PC-9 (cell line): ENCODE measurements at regions not wholly inside any gene's neighbourhood (a gene's known extent, or its start where the extent isn't known, plus 50 kb on each side); places are given as distances from the start of the nearest gene placed in this dataset.
"Not testable (repeated sequence)": the region's sequence is repeated elsewhere in the genome, so short reads cannot be mapped to it uniquely, and the experiment has no call there.

Source experiments
- BruUV-seq: library from RNA; stranded (reverse); fragments of 400-500 nt; replicated peaks from 2 replicates; lab custom pipeline; 2021; lab: Mats Ljungman, UMichigan
- CTCF ChIA-PET: fragments of 300-600 bp; sonication (Branson Sonifier 250); formaldehyde crosslinking; loops from one replicate; lab custom pipeline; 2022; ENCODE audit warnings: antibody characterized with exemption; lab: Charles Lee
- POLR2A ChIA-PET: fragments of 300-600 bp; sonication (Branson Sonifier 250); formaldehyde crosslinking; loops from one replicate; lab custom pipeline; 2022; ENCODE audit warnings: antibody characterized with exemption; ENCODE audit not compliant: unreplicated experiment; lab: Charles Lee
- DNase-seq, 2 experiments: peaks; one replicate each; pipeline versions ENCODE4 v3.0.0 to v3.0.0-alpha.2; 2015 to 2022; ENCODE audit warnings: mixed read lengths in 1 of 2
- H2AFZ ChIP-seq: fragments of 200-600 bp; sonication (generic); 2 replicates; pipeline ENCODE4 v1.8.1; 2017; ENCODE audit warnings: antibody characterized with exemption
- H3F3A ChIP-seq: fragments of 200-600 bp; sonication (generic); 2 replicates; pipeline ENCODE4 v1.8.1; 2017; ENCODE audit warnings: antibody characterized with exemption, mild to moderate bottlenecking, low read depth; ENCODE audit not compliant: insufficient read depth
- H3K27ac ChIP-seq: fragments of 200-600 bp; sonication (generic); 2 replicates; pipeline ENCODE4 v1.6.1; 2016; ENCODE audit warnings: mixed run types
- H3K27me3 ChIP-seq: fragments of 200-600 bp; sonication (generic); 2 replicates; pipeline ENCODE4 v1.6.1; 2016; ENCODE audit warnings: low read depth, mixed run types; ENCODE audit not compliant: insufficient read depth
- H3K36me3 ChIP-seq: fragments of 200-600 bp; sonication (generic); 2 replicates; pipeline ENCODE4 v1.6.1; 2016; ENCODE audit warnings: low read depth, mixed run types
- H3K4me1 ChIP-seq: fragments of 200-600 bp; sonication (generic); replicated peaks from 2 replicates; pipeline ENCODE4 v1.6.1; 2016; ENCODE audit warnings: mixed run types; ENCODE audit not compliant: insufficient read depth
- H3K4me2 ChIP-seq: fragments of 200-600 bp; sonication (generic); 2 replicates; pipeline ENCODE4 v1.6.1; 2017; ENCODE audit warnings: mixed run types
- H3K4me3 ChIP-seq: fragments of 200-600 bp; sonication (generic); 2 replicates; pipeline ENCODE4 v1.6.1; 2016; ENCODE audit warnings: mixed run types
- H3K79me2 ChIP-seq: fragments of 200-600 bp; sonication (generic); 2 replicates; pipeline ENCODE4 v1.6.1; 2017; ENCODE audit warnings: low read depth, mixed run types
- H3K9me2 ChIP-seq: fragments of 200-600 bp; sonication (generic); 2 replicates; pipeline ENCODE4 v1.8.1; 2017; ENCODE audit warnings: mild to moderate bottlenecking; ENCODE audit not compliant: insufficient read depth
- H3K9me3 ChIP-seq: fragments of 200-600 bp; sonication (generic); 2 replicates; pipeline ENCODE4 v1.8.1; 2016; ENCODE audit warnings: low read depth; ENCODE audit not compliant: insufficient read depth
- H4K20me1 ChIP-seq: fragments of 200-600 bp; sonication (generic); 2 replicates; pipeline ENCODE4 v1.8.1; 2017; ENCODE audit not compliant: insufficient read depth
- CTCF ChIP-seq: fragments of 200-600 bp; sonication (generic); conservative IDR thresholded peaks from 2 replicates; pipeline ENCODE4 v1.6.1; 2017; ENCODE audit warnings: mixed run types, antibody characterized with exemption, mild to moderate bottlenecking, moderate library complexity
- EZH2 ChIP-seq: fragments of 200-600 bp; sonication (generic); IDR thresholded peaks from 2 replicates; pipeline ENCODE4 v1.8.0; 2017; ENCODE audit warnings: antibody characterized with exemption, low read depth
- intact Hi-C: fragments of 100-400 bp; cut with micrococcal nuclease; formaldehyde crosslinking; loops from one replicate; pipeline ENCODE4 v1.10.0; 2022; ENCODE audit not compliant: unreplicated experiment

GRCh38 chr14:95774265-95775160 lies 60.6 kb upstream of the TCL1A start:
- no peaks in the 10 kb centered on the region for H4K20me1 ChIP-seq
- H3K79me2 ChIP-seq, result no peaks in the 10 kb centered on the region
- H3K27ac ChIP-seq, result no peak overlapping the region
- H3K27me3 ChIP-seq, result peaks cover 16% of the 10 kb centered on the region; the same call in 1 of the 2 replicates
- H3K9me2 ChIP-seq, result no peaks in the 10 kb centered on the region
- H3K9me3 ChIP-seq, result no peaks in the 10 kb centered on the region
- CTCF ChIA-PET, result no interaction called here
- H3K4me3 ChIP-seq, result no peak overlapping the region
- no TSS peak for BruUV-seq
- TF ChIP-seq CTCF (peak; percentile 83), EZH2 (no peak)
- intact Hi-C loops, result loop anchor here (1.0 kb wide), 1 partner anchor 213 kb away; no protein-coding TSS in a partner anchor
- H3F3A ChIP-seq, result no peaks in the 10 kb centered on the region
- peak in 1 of 2 experiments; percentile 1 for DNase-seq
- H3K4me2 ChIP-seq, result no peak overlapping the region
- no peak overlapping the region for H2AFZ ChIP-seq
- H3K36me3 ChIP-seq, result no peaks in the 10 kb centered on the region
- POLR2A ChIA-PET, result no interaction called here
- H3K4me1 ChIP-seq, result no peaks in the 10 kb centered on the region

- TF ChIP-seq CTCF, result no peak
- Histone ChIP-seq H3F3A (no peaks in the 10 kb centered on the region), H3K9me2 (no peaks in the 10 kb centered on the region), H3K4me2 (no peak overlapping the region), H3K9me3 (no peaks in the 10 kb centered on the region), H3K4me3 (no peak overlapping the region), H3K36me3 (no peaks in the 10 kb centered on the region), H3K27ac (no peak overlapping the region), H4K20me1 (no peaks in the 10 kb centered on the region), H3K4me1 (no peaks in the 10 kb centered on the region), H3K79me2 (no peaks in the 10 kb centered on the region), H3K27me3 (peaks cover 16% of the 10 kb centered on the region; the same call in 1 of the 2 replicates), H2AFZ (no peak overlapping the region)
- no peak for DNase-seq
- POLR2A ChIA-PET, result no interaction called here
- CTCF ChIA-PET, result no interaction called here
- no TSS peak for BruUV-seq
- intact Hi-C loops, result no loop called here
Measured at GRCh38 chr14:95770777-95771176, 56.9 kb upstream of the TCL1A start.

DNA sequence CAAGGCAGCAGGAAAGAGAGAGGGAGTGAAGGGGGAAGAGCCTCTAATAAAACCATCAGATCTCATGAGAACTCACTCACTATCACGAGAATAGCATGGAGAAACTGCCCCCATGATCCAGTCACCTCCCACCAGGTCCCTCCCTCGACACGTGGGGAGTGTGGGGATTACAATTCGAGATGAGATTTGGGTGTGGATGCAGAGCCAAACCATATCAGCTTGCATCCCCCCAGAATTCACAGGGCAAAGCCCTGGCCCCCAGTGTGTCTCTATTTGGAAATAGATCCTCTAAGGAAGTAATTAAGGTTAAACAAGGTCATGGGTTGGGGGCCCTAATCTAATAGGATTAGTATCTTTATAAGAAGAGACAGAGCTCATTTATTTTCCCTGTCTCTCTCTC lies 56.1 kb upstream of the TCL1A start:
- Histone ChIP-seq H3K79me2 (no peaks in the 10 kb centered on the region), H3K27ac (no peak overlapping the region), H3K27me3 (peaks cover 16% of the 10 kb centered on the region; the same call in 1 of the 2 replicates), H3K4me3 (no peak overlapping the region), H2AFZ (no peak overlapping the region), H3K9me3 (no peaks in the 10 kb centered on the region), H3F3A (no peaks in the 10 kb centered on the region), H3K9me2 (no peaks in the 10 kb centered on the region), H3K4me1 (no peaks in the 10 kb centered on the region), H3K36me3 (no peaks in the 10 kb centered on the region), H4K20me1 (no peaks in the 10 kb centered on the region), H3K4me2 (no peak overlapping the region)
- no peak for TF ChIP-seq CTCF
- no peak for TF ChIP-seq EZH2
- intact Hi-C loops, result no loop called here
- no peak for DNase-seq
- ChIA-PET POLR2A (no interaction called here), CTCF (no interaction called here)
- no TSS peak for BruUV-seq

DNA sequence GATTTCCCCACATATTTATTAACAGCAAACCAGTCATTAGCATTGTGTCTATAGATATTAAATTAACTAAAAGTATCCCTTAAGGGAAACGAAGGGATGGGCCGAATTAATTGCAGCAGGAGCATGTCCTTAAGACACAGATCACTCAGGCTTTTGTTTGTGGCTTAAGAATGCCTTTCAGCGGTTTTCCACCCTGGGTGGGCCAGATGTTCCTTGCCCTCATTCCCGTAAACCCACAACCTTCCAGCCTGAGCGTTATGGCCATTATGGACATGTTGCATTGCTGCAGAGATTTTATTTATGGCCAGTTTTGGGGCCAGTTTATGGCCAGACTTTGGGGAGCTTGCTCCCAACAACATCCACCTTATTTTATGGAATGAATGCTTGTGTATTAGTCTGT lies 55.5 kb upstream of the TCL1A start:
- DNase-seq, H3K36me3 ChIP-seq, H4K20me1 ChIP-seq, H3K4me2 ChIP-seq, H3K27ac ChIP-seq, H3K9me3 ChIP-seq, H3K79me2 ChIP-seq, H3F3A ChIP-seq, BruUV-seq, H3K9me2 ChIP-seq, H3K4me1 ChIP-seq, H2AFZ ChIP-seq, CTCF ChIA-PET, POLR2A ChIA-PET, H3K4me3 ChIP-seq, intact Hi-C loops: not testable (repeated sequence)
- H3K27me3 ChIP-seq, result peaks cover 19% of the 10 kb centered on the region; the same call in 1 of the 2 replicates
